Heart left ventricle (tissue), 16 donors: ENCODE measurements at regions not wholly inside any gene's neighbourhood (a gene's known extent, or its start where the extent isn't known, plus 50 kb on each side); places are given as distances from the start of the nearest gene placed in this dataset.

ENCODE experiments used
- ATAC-seq, 4 donors: fragments of 200-7000 bp; cut with Tn5 transposase; one replicate each; pipeline ENCODE4 v1.9.1; 2020 to 2022; ENCODE audit warnings: moderate library complexity in 4 of 4, mild to moderate bottlenecking in 3 of 4, moderate number of reproducible peaks in 1 of 4
- DNase-seq, 5 donors: peaks; one replicate each; pipeline ENCODE4 v3.0.0-alpha.2; 2020
- H3K27ac ChIP-seq, 12 donors: fragments of 200-600 bp; sonication (generic) in 4 of 12; one replicate each; pipeline versions ENCODE4 v1.5.0 to v1.8.0; 2016 to 2022; ENCODE audit warnings: mild to moderate bottlenecking in 2 of 12
- H3K27me3 ChIP-seq, 9 donors: fragments of 200-600 bp; sonication (generic) in 2 of 9; one replicate each; pipeline versions ENCODE4 v1.5.1 to v1.8.0; 2016 to 2022; ENCODE audit warnings: mild to moderate bottlenecking in 3 of 9
- H3K36me3 ChIP-seq, 9 donors: fragments of 200-600 bp; sonication (generic) in 2 of 9; one replicate each; pipeline versions ENCODE4 v1.5.0 to v1.8.0; 2018 to 2022; ENCODE audit warnings: mild to moderate bottlenecking in 2 of 9
- H3K4me1 ChIP-seq, 12 donors: fragments of 200-600 bp; sonication (generic) in 4 of 12; one replicate each; pipeline versions ENCODE4 v1.5.0 to v1.8.0; 2016 to 2022; ENCODE audit warnings: mild to moderate bottlenecking in 3 of 12
- H3K4me3 ChIP-seq, 12 donors: fragments of 200-600 bp; sonication (generic) in 4 of 12; one replicate each; pipeline versions ENCODE4 v1.5.0 to v1.8.0; 2017 to 2022; ENCODE audit warnings: mild to moderate bottlenecking in 9 of 12, moderate library complexity in 4 of 12
- H3K9me3 ChIP-seq, 12 donors: fragments of 200-600 bp; sonication (generic) in 4 of 12; one replicate each; pipeline versions ENCODE4 v1.5.0 to v1.8.0; 2016 to 2022; ENCODE audit warnings: mild to moderate bottlenecking in 1 of 12
- POLR2A ChIP-seq, 2 donors: fragments of 450-650 bp; IDR thresholded peaks; one replicate each; pipeline ENCODE4 v1.6.1; 2017; ENCODE audit warnings: antibody characterized with exemption in 2 of 2, mild to moderate bottlenecking in 2 of 2, moderate library complexity in 2 of 2
- WGBS, 4 donors: extraction: QIAGEN DNeasy Blood & Tissue Kit in 2 of 4; methylation state at CpG; one replicate each; pipeline versions ENCODE4 v1.1.5 to v1.1.7; 2013 to 2018; 5-methylcytosine and 5-hydroxymethylcytosine counted together
- intact Hi-C, 10 donors: fragments of 100-400 bp; cut with DNase I; formaldehyde crosslinking; loops; one replicate each; pipeline versions ENCODE4 v1.11.1 to v1.14.2; 2022
- TF ChIP-seq, protein P1 (sequence below), 12 donors: fragments of 200-600 bp; sonication (generic) in 4 of 12; IDR thresholded peaks; one replicate each; pipeline versions ENCODE4 v1.5.0 to v1.8.0; 2018 to 2022; ENCODE audit warnings: antibody characterized with exemption in 12 of 12, mild to moderate bottlenecking in 5 of 12
- donor health status: ischemic (EF 13 %, LVEDD 7.1; RV severe dilation, severe dysfunction).
- donor health status: healthy with polysubstance abuse.
- donor health status: DM: no; HTN: yes; CAD: no.
- donor health status: DM: no; HTN: no; CAD: no.
- donor health status: ischemic (EF 25% LVEDD 6.9; RV normal size, moderate dysfunction).
- donor health status: ischemic (EF 25% LVEDD 5.7; RV mildly dilated, moderate dysfunction).
- donor health status: healthy.
- donor health status: DM: yes; HTN: yes; CAD: no.
- donor health status: ischemic (EF 35%, LVEDD 5.7; RV mildly dilated, moderate dysfunction).
- donor health status: nonischemic (EF 11% LVEDD 7.7; RV severe dilation, severe dysfunction).
- donor health status: DM: yes; HTN: yes; CAD: no.
- donor health status: PGD.
- donor health status: ischemic (EF 29% LVEDD 5.4; RV normal size, mild dysfunction).
- donor health status: nonischemic (EF 23%, LVEDD 6.1; RV moderate dilation, normal function).

- no peaks in the 10 kb centered on the region for H3K9me3 ChIP-seq
- TF ChIP-seq, protein P1, sequence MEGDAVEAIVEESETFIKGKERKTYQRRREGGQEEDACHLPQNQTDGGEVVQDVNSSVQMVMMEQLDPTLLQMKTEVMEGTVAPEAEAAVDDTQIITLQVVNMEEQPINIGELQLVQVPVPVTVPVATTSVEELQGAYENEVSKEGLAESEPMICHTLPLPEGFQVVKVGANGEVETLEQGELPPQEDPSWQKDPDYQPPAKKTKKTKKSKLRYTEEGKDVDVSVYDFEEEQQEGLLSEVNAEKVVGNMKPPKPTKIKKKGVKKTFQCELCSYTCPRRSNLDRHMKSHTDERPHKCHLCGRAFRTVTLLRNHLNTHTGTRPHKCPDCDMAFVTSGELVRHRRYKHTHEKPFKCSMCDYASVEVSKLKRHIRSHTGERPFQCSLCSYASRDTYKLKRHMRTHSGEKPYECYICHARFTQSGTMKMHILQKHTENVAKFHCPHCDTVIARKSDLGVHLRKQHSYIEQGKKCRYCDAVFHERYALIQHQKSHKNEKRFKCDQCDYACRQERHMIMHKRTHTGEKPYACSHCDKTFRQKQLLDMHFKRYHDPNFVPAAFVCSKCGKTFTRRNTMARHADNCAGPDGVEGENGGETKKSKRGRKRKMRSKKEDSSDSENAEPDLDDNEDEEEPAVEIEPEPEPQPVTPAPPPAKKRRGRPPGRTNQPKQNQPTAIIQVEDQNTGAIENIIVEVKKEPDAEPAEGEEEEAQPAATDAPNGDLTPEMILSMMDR (IDR thresholded peaks at IDR 0.05) = no peak
- TF ChIP-seq POLR2A (IDR thresholded peaks at IDR 0.05) = no peak
- H3K4me3 ChIP-seq = no peak overlapping the region
- no peak overlapping the region for H3K27ac ChIP-seq
- intact Hi-C loops = no loop called here
- no peaks in the 10 kb centered on the region for H3K4me1 ChIP-seq
- ATAC-seq (no peak), DNase-seq (no peak)
- H3K36me3 ChIP-seq = no peaks in the 10 kb centered on the region
- 53 to 63% (median 56%) methylated on average over 3 of the region's 3 CpGs for WGBS, 4 donors
- no peaks in the 10 kb centered on the region for H3K27me3 ChIP-seq
These were observed 240.8 kb upstream of the TOX3 start for GRCh38 chr16:52787709-52788108.

- no peaks in the 10 kb centered on the region for H3K27me3 ChIP-seq
- 33 to 60% (median 53%) methylated on average over 3 of the region's 3 CpGs for WGBS, 4 donors
- intact Hi-C loops = no loop called here
These were observed 239.1 kb upstream of the TOX3 start for GRCh38 chr16:52786091-52786490.

GRCh38 chr16:52785653-52786052 lies 238.7 kb upstream of the TOX3 start:
- TF ChIP-seq, protein P1 (IDR thresholded peaks at IDR 0.05) = no peak
- TF ChIP-seq POLR2A (IDR thresholded peaks at IDR 0.05) = no peak
- H3K27ac ChIP-seq = no peak overlapping the region
- no peaks in the 10 kb centered on the region for H3K9me3 ChIP-seq
- H3K4me1 ChIP-seq = no peaks in the 10 kb centered on the region
- DNase-seq (no peak), ATAC-seq (no peak)
- intact Hi-C loops = no loop called here
- H3K36me3 ChIP-seq = no peaks in the 10 kb centered on the region
- no peaks in the 10 kb centered on the region for H3K27me3 ChIP-seq
- WGBS, 4 donors = 77 to 92% (median 90%) methylated on average over 4 of the region's 4 CpGs
- no peak overlapping the region for H3K4me3 ChIP-seq

More at GRCh38 chr16:52786091-52786490, 239.1 kb upstream of the TOX3 start:
- H3K36me3 ChIP-seq = no peaks in the 10 kb centered on the region
- no peak for ATAC-seq
- no peaks in the 10 kb centered on the region for H3K4me1 ChIP-seq
- H3K4me3 ChIP-seq = no peak overlapping the region
- DNase-seq = no peak
- TF ChIP-seq, protein P1 (IDR thresholded peaks at IDR 0.05) = no peak
- TF ChIP-seq POLR2A (IDR thresholded peaks at IDR 0.05) = no peak
- no peak overlapping the region for H3K27ac ChIP-seq
- no peaks in the 10 kb centered on the region for H3K9me3 ChIP-seq

DNA sequence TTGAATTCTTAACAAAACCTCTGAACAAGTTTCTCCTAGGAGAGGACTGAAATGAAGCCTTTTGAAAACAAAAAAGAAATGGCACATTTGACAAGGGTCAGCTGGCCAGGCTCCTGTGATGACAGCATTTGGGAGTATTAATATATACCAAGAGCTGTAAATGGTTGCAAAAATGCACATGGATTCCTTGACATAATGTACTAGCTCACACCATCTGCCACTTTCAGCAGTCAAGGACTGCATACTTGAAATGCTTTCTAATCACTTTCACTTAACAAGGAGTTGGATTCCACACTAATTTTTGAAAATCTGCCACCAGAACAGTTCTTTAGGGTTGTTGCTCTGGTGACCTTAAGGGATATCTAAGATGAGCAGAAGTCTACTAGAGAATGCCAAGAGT lies 236.7 kb upstream of the TOX3 start:
- intact Hi-C loops = no loop called here
- H3K36me3 ChIP-seq = no peaks in the 10 kb centered on the region
- no peak overlapping the region for H3K4me3 ChIP-seq
- ATAC-seq (no peak), DNase-seq (no peak)
- no peaks in the 10 kb centered on the region for H3K4me1 ChIP-seq
- TF ChIP-seq, protein P1 (IDR thresholded peaks at IDR 0.05) = no peak
- no peak for TF ChIP-seq POLR2A (IDR thresholded peaks at IDR 0.05)
- H3K9me3 ChIP-seq = no peaks in the 10 kb centered on the region
- H3K27me3 ChIP-seq = no peaks in the 10 kb centered on the region
- no peak overlapping the region for H3K27ac ChIP-seq
